HEK293 (cell line): ENCODE measurements at regions not wholly inside any gene's neighbourhood (a gene's known extent, or its start where the extent isn't known, plus 50 kb on each side); places are given as distances from the start of the nearest gene placed in this dataset.
A peak's percentile ranks its signal among the peaks of the same experiment; 100 is the strongest.

Experiments
- EGR2 ChIP-seq: fragments of 450-650 bp; formaldehyde crosslinking; IDR thresholded peaks from 2 replicates; pipeline ENCODE4 v1.5.1; 2016; ENCODE audit warnings: low read depth, missing biosample characterization, missing genetic modification characterization
- GFI1B ChIP-seq: fragments of 450-650 bp; formaldehyde crosslinking; IDR thresholded peaks from 2 replicates; pipeline ENCODE4 v1.5.1; 2016; ENCODE audit warnings: missing biosample characterization, missing genetic modification characterization
- GLI2 ChIP-seq: fragments of 450-650 bp; formaldehyde crosslinking; IDR thresholded peaks from 2 replicates; pipeline ENCODE4; 2017; ENCODE audit warnings: missing biosample characterization, missing genetic modification characterization, low read depth, borderline replicate concordance
- GLIS2 ChIP-seq: fragments of 450-650 bp; formaldehyde crosslinking; IDR thresholded peaks from 2 replicates; pipeline ENCODE4 v1.5.1; 2016; ENCODE audit warnings: missing biosample characterization, missing genetic modification characterization
- KLF10 ChIP-seq: fragments of 450-650 bp; IDR thresholded peaks from 2 replicates; pipeline ENCODE4 v1.5.1; 2018; ENCODE audit warnings: missing biosample characterization, mild to moderate bottlenecking, missing genetic modification characterization
- PRDM2 ChIP-seq: fragments of 450-650 bp; formaldehyde crosslinking; IDR thresholded peaks from 2 replicates; pipeline ENCODE4 v1.5.1; 2016; ENCODE audit warnings: missing biosample characterization, missing genetic modification characterization, borderline replicate concordance
- TSHZ1 ChIP-seq: fragments of 450-650 bp; formaldehyde crosslinking; IDR thresholded peaks from 2 replicates; pipeline ENCODE4 v1.5.1; 2016; ENCODE audit warnings: missing biosample characterization, missing genetic modification characterization, borderline replicate concordance
- WT1 ChIP-seq: fragments of 450-650 bp; formaldehyde crosslinking; IDR thresholded peaks from 2 replicates; pipeline ENCODE4 v1.5.1; 2016; ENCODE audit warnings: missing biosample characterization, missing genetic modification characterization
- YY2 ChIP-seq: fragments of 450-650 bp; formaldehyde crosslinking; IDR thresholded peaks from 2 replicates; pipeline ENCODE4 v1.5.1; 2016; ENCODE audit warnings: missing biosample characterization, missing genetic modification characterization
- ZBTB1 ChIP-seq: fragments of 450-650 bp; formaldehyde crosslinking; IDR thresholded peaks from 2 replicates; pipeline ENCODE4 v1.5.1; 2016; ENCODE audit warnings: missing biosample characterization, missing genetic modification characterization
- ZBTB17 ChIP-seq: fragments of 450-650 bp; formaldehyde crosslinking; IDR thresholded peaks from 2 replicates; pipeline ENCODE4 v1.5.1; 2016; ENCODE audit warnings: missing biosample characterization, missing genetic modification characterization
- ZBTB21 ChIP-seq: fragments of 450-650 bp; formaldehyde crosslinking; IDR thresholded peaks from 2 replicates; pipeline ENCODE4 v1.5.1; 2017; ENCODE audit warnings: missing biosample characterization, missing genetic modification characterization
- ZFHX2 ChIP-seq: fragments of 450-650 bp; formaldehyde crosslinking; conservative IDR thresholded peaks from 2 replicates; pipeline ENCODE4 v1.5.1; 2016; ENCODE audit warnings: missing biosample characterization, missing genetic modification characterization
- ZFP37 ChIP-seq: fragments of 450-650 bp; formaldehyde crosslinking; IDR thresholded peaks from 2 replicates; pipeline ENCODE4 v1.5.1; 2016; ENCODE audit warnings: missing biosample characterization, missing genetic modification characterization
- ZIC2 ChIP-seq: fragments of 450-650 bp; formaldehyde crosslinking; IDR thresholded peaks from 2 replicates; pipeline ENCODE4 v1.5.1; 2016; ENCODE audit warnings: missing biosample characterization, missing genetic modification characterization
- ZNF114 ChIP-seq: fragments of 450-650 bp; formaldehyde crosslinking; IDR thresholded peaks from 2 replicates; pipeline ENCODE4 v1.5.0; 2017; ENCODE audit warnings: missing biosample characterization, missing genetic modification characterization
- ZNF239 ChIP-seq: fragments of 450-650 bp; formaldehyde crosslinking; IDR thresholded peaks from 2 replicates; pipeline ENCODE4 v1.5.1; 2016; ENCODE audit warnings: missing biosample characterization, missing genetic modification characterization
- ZNF24 ChIP-seq: fragments of 450-650 bp; formaldehyde crosslinking; IDR thresholded peaks from 2 replicates; pipeline ENCODE4 v1.5.1; 2016; ENCODE audit warnings: missing biosample characterization, missing genetic modification characterization
- ZNF280C ChIP-seq: fragments of 450-650 bp; formaldehyde crosslinking; IDR thresholded peaks from 2 replicates; pipeline ENCODE4 v1.5.1; 2016; ENCODE audit warnings: missing biosample characterization, missing genetic modification characterization
- ZNF366 ChIP-seq: fragments of 450-650 bp; formaldehyde crosslinking; conservative IDR thresholded peaks from 2 replicates; pipeline ENCODE4 v1.5.1; 2016; ENCODE audit warnings: missing biosample characterization, missing genetic modification characterization
- ZNF426 ChIP-seq: fragments of 450-650 bp; formaldehyde crosslinking; IDR thresholded peaks from 2 replicates; pipeline ENCODE4 v1.5.1; 2017; ENCODE audit warnings: missing biosample characterization, missing genetic modification characterization, mild to moderate bottlenecking, inconsistent platforms, moderate library complexity
- ZNF449 ChIP-seq: fragments of 450-650 bp; formaldehyde crosslinking; IDR thresholded peaks from 2 replicates; pipeline ENCODE4 v1.5.1; 2017; ENCODE audit warnings: missing biosample characterization, mild to moderate bottlenecking, missing genetic modification characterization, moderate library complexity
- ZNF560 ChIP-seq: fragments of 450-650 bp; formaldehyde crosslinking; IDR thresholded peaks from 2 replicates; pipeline ENCODE4 v1.5.1; 2017; ENCODE audit warnings: missing biosample characterization, missing genetic modification characterization, borderline replicate concordance
- ZNF704 ChIP-seq: fragments of 450-650 bp; formaldehyde crosslinking; IDR thresholded peaks from 2 replicates; pipeline ENCODE4 v1.5.1; 2016; ENCODE audit warnings: missing biosample characterization, missing genetic modification characterization

- TF ChIP-seq YY2 (tag by site-specific recombination), result no peak
- TF ChIP-seq ZNF280C (tag by site-specific recombination), result no peak
- TF ChIP-seq ZBTB17 (tag by site-specific recombination), result peak; percentile 38; the same call in 1 of the 2 replicates
- no peak for TF ChIP-seq KLF10 (tag by site-specific recombination)
- peak; percentile 64 for TF ChIP-seq GLI2 (tag by site-specific recombination)
- TF ChIP-seq ZNF114 (tag by site-specific recombination), result no peak
- no peak for TF ChIP-seq TSHZ1 (tag by site-specific recombination)
- TF ChIP-seq ZNF24 (tag by site-specific recombination), result no peak
- TF ChIP-seq GLIS2, result no peak
- no peak for TF ChIP-seq ZFP37 (tag by site-specific recombination)
- TF ChIP-seq ZNF704, result no peak
- TF ChIP-seq ZNF239 (tag by site-specific recombination), result no peak
- no peak for TF ChIP-seq ZFHX2
- TF ChIP-seq ZBTB1 (tag by site-specific recombination), result no peak
- TF ChIP-seq GFI1B (tag by site-specific recombination), result no peak; the same call in 1 of the 2 replicates
- no peak for TF ChIP-seq ZNF426 (tag by site-specific recombination)
- TF ChIP-seq ZNF449 (tag by site-specific recombination), result no peak
- TF ChIP-seq ZNF366 (tag by site-specific recombination), result no peak
- no peak for TF ChIP-seq ZNF560
- no peak for TF ChIP-seq EGR2 (tag by site-specific recombination)
- no peak for TF ChIP-seq ZBTB21 (tag by site-specific recombination)
- TF ChIP-seq PRDM2 (tag by site-specific recombination), result no peak
- TF ChIP-seq ZIC2 (tag by site-specific recombination), result no peak
- peak; percentile 69 for TF ChIP-seq WT1 (tag by site-specific recombination)
Observed at GRCh38 chr9:79446523-79447307, 125.0 kb upstream of the TLE4 start (continued).
